GM19395 (cell line): ENCODE measurements at regions not wholly inside any gene's neighbourhood (a gene's known extent, or its start where the extent isn't known, plus 50 kb on each side); places are given as distances from the start of the nearest gene placed in this dataset.
A peak's percentile ranks its signal among the peaks of the same experiment; 100 is the strongest.

Source experiments
- ATAC-seq: cut with Tn5 transposase; IDR thresholded peaks from one replicate; pipeline ENCODE4 v1.9.1; 2021; ENCODE audit warnings: mild to moderate bottlenecking, moderate library complexity; ENCODE audit not compliant: unreplicated experiment

- ATAC-seq = peak; percentile 61
These were observed 138.6 kb upstream of the SPEF2 start for GRCh38 chr5:35478856-35479682.

- no peak for ATAC-seq
These were observed 139.8 kb upstream of the SPEF2 start for GRCh38 chr5:35477911-35478310.

GRCh38 chr5:35477321-35477720 lies 140.3 kb upstream of the SPEF2 start:
- no peak for ATAC-seq

GRCh38 chr5:35476797-35477196 lies 140.9 kb upstream of the SPEF2 start:
- ATAC-seq = no peak

- no peak for ATAC-seq
These were observed 141.6 kb upstream of the SPEF2 start for GRCh38 chr5:35476036-35476435.

GRCh38 chr5:35473589-35473988 lies 144.1 kb upstream of the SPEF2 start:
- ATAC-seq = no peak

- ATAC-seq = no peak
These were observed 146.8 kb upstream of the SPEF2 start for GRCh38 chr5:35470866-35471265.

- ATAC-seq = no peak
These were observed 148.9 kb upstream of the SPEF2 start for GRCh38 chr5:35468811-35469210.

- ATAC-seq = no peak
These were observed 150.9 kb upstream of the SPEF2 start for GRCh38 chr5:35466746-35467145.

GRCh38 chr5:35464757-35465156 lies 152.9 kb upstream of the SPEF2 start:
- ATAC-seq = no peak

- no peak for ATAC-seq
These were observed 156.1 kb upstream of the SPEF2 start for GRCh38 chr5:35461530-35461929.

GRCh38 chr5:35458824-35459207 lies 158.8 kb upstream of the SPEF2 start:
- ATAC-seq = no peak

- no peak for ATAC-seq
These were observed 159.5 kb upstream of the SPEF2 start for GRCh38 chr5:35457912-35458823.

- no peak for ATAC-seq
These were observed 161.2 kb upstream of the SPEF2 start for GRCh38 chr5:35456506-35456905.

- no peak for ATAC-seq
These were observed 163.6 kb upstream of the SPEF2 start for GRCh38 chr5:35454011-35454525.

- ATAC-seq = no peak
These were observed 173.7 kb upstream of the SPEF2 start for GRCh38 chr5:35443803-35444595.

- ATAC-seq = no peak
These were observed 174.6 kb upstream of the SPEF2 start for GRCh38 chr5:35442885-35443639.

GRCh38 chr5:35440409-35440808 lies 177.3 kb upstream of the SPEF2 start:
- no peak for ATAC-seq

GRCh38 chr5:35438786-35439185 lies 178.9 kb upstream of the SPEF2 start:
- no peak for ATAC-seq

GRCh38 chr5:35438288-35438687 lies 179.4 kb upstream of the SPEF2 start:
- ATAC-seq = no peak
